Left ventricle myocardium inferior (tissue), 1 donor: ENCODE measurements at regions not wholly inside any gene's neighbourhood (a gene's known extent, or its start where the extent isn't known, plus 50 kb on each side); places are given as distances from the start of the nearest gene placed in this dataset.
"Not testable (repeated sequence)": the region's sequence is repeated elsewhere in the genome, so short reads cannot be mapped to it uniquely, and the experiment has no call there.

Experiments used
- DNase-seq: peaks from one replicate; pipeline ENCODE4 v3.0.0-alpha.2; 2020
- H3K27ac ChIP-seq: fragments of 200-600 bp; replicated peaks from 2 replicates; pipeline ENCODE4 v1.8.0; 2021
- H3K27me3 ChIP-seq: fragments of 200-600 bp; 2 replicates; pipeline ENCODE4 v1.8.0; 2021; ENCODE audit warnings: low read depth
- H3K36me3 ChIP-seq: fragments of 200-600 bp; 2 replicates; pipeline ENCODE4 v1.8.0; 2021
- H3K4me1 ChIP-seq: fragments of 200-600 bp; 2 replicates; pipeline ENCODE4 v1.8.0; 2021
- H3K4me3 ChIP-seq: fragments of 200-600 bp; 2 replicates; pipeline ENCODE4 v1.8.0; 2021; ENCODE audit warnings: mild to moderate bottlenecking, moderate library complexity
- H3K9me3 ChIP-seq: fragments of 200-600 bp; replicated peaks from 2 replicates; pipeline ENCODE4 v1.8.0; 2021
- intact Hi-C: fragments of 100-400 bp; cut with micrococcal nuclease; formaldehyde crosslinking; loops from one replicate; pipeline ENCODE4 v1.11.0; 2022
- TF ChIP-seq, protein P1 (sequence below): fragments of 200-600 bp; IDR thresholded peaks from 2 replicates; pipeline ENCODE4 v1.8.0; 2021; ENCODE audit warnings: antibody characterized with exemption, mild to moderate bottlenecking, borderline replicate concordance
- donor health status: DM: no; HTN: yes; CAD: no; lungs with severe emphysema.

DNA sequence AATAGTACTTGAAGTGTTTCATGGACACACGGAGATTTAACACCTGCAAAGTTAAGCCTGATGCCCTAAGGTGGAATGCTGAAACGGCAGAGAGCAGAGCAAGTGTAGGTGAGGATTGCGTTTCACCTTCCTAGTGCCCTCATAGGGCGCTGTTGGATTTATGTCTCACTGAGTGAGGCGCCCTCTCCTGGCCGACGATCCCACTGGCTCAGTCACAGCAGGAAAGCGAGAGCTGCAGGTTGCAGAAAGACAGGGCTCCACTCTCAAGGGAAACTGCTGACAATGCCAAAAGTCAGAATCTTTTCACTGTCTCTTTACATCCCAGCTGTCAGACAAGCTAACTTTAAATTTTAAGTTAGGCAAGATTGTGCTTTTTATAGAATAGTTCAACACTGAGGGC lies 127.6 kb downstream of the POTEC start:
- H3K9me3 ChIP-seq, intact Hi-C loops, H3K27me3 ChIP-seq, DNase-seq, H3K36me3 ChIP-seq, H3K27ac ChIP-seq, H3K4me1 ChIP-seq: not testable (repeated sequence)
- TF ChIP-seq, protein P1, sequence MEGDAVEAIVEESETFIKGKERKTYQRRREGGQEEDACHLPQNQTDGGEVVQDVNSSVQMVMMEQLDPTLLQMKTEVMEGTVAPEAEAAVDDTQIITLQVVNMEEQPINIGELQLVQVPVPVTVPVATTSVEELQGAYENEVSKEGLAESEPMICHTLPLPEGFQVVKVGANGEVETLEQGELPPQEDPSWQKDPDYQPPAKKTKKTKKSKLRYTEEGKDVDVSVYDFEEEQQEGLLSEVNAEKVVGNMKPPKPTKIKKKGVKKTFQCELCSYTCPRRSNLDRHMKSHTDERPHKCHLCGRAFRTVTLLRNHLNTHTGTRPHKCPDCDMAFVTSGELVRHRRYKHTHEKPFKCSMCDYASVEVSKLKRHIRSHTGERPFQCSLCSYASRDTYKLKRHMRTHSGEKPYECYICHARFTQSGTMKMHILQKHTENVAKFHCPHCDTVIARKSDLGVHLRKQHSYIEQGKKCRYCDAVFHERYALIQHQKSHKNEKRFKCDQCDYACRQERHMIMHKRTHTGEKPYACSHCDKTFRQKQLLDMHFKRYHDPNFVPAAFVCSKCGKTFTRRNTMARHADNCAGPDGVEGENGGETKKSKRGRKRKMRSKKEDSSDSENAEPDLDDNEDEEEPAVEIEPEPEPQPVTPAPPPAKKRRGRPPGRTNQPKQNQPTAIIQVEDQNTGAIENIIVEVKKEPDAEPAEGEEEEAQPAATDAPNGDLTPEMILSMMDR: peak; percentile 49
- H3K4me3 ChIP-seq: peak overlapping the region; percentile 34

DNA sequence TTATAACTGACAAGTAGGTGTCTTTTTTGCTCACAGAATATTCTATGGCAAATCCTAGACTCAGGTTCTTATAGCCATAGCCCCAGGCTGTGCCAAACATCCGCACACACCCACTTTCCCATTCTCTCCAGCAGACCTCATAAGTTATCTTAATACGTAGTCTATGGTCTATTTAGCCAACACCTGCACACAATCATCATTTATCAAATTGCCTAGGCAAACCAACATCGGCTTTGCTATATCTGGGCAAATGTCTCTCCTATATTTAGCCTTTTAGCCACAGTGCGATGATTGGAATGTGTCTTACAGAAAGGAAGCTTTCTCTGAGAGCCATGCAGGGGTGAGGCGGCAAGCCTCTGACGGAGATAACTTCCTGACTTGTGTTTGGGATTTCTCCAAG lies 128.0 kb downstream of the POTEC start:
- intact Hi-C loops, H3K27ac ChIP-seq, H3K27me3 ChIP-seq, H3K36me3 ChIP-seq, H3K9me3 ChIP-seq, H3K4me1 ChIP-seq, DNase-seq: not testable (repeated sequence)
- H3K4me3 ChIP-seq: peak overlapping the region; percentile 34

DNA sequence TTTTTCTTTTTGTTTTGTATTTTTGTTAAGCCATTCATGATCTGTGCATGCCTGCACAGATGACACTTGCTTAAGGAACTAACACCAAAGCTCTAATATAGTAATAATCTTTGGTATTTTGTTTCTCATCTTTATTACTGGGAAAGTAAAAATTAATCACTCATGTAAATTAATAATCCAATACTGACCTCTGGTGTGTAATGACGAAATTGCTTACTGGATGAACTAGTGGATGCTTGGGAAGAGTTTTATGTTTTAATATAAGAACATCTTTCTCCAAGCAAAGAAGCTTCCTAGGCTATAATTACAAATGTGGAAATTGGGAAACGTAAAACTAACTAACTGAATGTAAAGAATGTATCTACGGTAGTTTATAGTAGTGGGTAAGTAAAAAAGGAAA lies 147.9 kb downstream of the POTEC start:
- TF ChIP-seq, protein P1: peak; percentile 50
- intact Hi-C loops, H3K4me1 ChIP-seq, H3K9me3 ChIP-seq, DNase-seq, H3K27me3 ChIP-seq, H3K27ac ChIP-seq, H3K4me3 ChIP-seq, H3K36me3 ChIP-seq: not testable (repeated sequence)

DNA sequence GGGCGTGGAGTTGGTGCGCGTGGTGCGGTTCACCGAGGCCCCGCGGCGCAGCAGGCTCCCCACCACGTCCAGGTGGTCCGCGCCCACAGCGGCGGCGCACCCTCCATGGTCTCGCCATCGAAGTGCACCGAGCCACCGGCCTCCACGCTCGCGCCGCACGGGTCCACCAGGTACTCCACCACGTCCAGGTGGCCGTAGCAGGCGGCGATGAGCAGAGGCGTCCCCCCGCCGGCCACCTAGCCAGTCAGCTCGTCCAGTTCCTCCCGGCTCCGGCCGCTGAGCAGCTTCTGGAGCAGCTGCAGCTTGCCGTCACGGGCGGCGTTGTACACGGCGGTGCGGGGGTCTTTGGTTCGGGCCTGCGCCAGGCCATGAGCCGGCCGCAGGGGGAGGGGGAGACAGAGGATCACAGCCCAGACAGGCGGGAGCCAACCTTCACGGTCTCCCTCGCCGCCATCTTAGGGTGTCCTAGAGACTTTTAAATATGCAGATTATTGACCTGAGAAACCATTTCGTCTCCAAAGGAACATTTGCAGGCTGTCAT lies 149.8 kb downstream of the POTEC start:
- H3K4me1 ChIP-seq, DNase-seq, H3K27ac ChIP-seq, H3K36me3 ChIP-seq, H3K27me3 ChIP-seq, H3K9me3 ChIP-seq, intact Hi-C loops, H3K4me3 ChIP-seq: not testable (repeated sequence)

DNA sequence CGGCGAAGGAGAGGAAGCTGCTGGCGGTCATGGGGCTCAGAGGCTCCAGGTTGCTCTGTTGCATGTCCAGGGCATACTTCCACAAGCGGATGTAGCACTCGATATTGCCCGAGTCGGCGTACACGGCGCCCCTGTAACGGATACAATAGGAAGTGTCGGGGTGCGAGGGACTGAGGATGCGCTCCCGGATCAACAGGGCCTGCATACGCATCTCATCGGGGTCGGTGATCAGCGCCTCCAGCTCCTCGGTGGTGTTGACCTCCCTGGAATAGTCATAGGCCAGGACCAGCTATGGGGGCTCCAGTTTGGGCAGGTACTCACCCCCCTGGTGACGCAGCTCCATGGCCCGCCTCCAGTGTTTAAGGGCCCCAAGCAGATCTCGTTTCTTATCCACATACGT lies 150.8 kb downstream of the POTEC start:
- DNase-seq, H3K9me3 ChIP-seq, H3K36me3 ChIP-seq, H3K4me1 ChIP-seq, intact Hi-C loops, H3K4me3 ChIP-seq, H3K27me3 ChIP-seq, H3K27ac ChIP-seq: not testable (repeated sequence)

DNA sequence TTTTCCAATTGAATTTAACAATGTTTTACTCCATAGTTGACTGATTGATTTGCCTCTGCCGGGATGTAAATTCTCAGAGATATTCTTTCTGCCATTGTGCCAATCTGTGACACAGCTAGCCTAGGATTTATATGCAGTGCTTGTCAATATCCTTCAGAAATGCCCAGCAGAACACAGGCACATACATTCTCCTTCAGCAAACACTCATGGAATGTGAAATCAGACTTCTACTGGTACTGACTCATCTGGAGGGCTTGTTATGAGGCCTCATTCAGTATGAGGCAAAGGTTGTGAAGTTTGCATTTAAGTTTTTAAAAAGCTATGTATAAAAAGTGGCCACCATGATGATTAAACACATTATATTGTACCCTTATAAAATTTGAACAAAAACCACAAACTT lies 158.4 kb downstream of the POTEC start:
- intact Hi-C loops, H3K27me3 ChIP-seq, H3K4me1 ChIP-seq, H3K27ac ChIP-seq, DNase-seq, H3K9me3 ChIP-seq, H3K4me3 ChIP-seq, H3K36me3 ChIP-seq: not testable (repeated sequence)

DNA sequence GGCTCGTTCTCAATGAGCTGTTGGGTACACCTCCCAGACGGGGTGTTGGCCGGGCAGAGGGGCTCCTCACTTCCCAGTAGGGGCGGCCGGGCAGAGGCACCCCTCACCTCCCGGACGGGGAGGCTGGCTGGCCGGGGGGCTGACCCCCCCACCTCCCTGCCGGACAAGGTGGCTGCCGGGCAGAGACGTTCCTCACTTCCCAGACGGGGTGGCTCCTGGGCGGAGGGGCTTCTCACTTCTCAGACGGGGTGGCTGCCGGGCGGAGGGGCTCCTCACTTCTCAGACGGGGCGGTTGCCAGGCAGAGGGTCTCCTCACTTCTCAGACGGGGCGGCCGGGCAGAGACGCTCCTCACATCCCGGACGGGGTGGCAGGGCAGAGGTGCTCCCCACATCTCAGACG lies 160.7 kb downstream of the POTEC start:
- H3K4me3 ChIP-seq, H3K9me3 ChIP-seq, intact Hi-C loops, H3K27me3 ChIP-seq, H3K4me1 ChIP-seq, H3K36me3 ChIP-seq, H3K27ac ChIP-seq, DNase-seq: not testable (repeated sequence)

DNA sequence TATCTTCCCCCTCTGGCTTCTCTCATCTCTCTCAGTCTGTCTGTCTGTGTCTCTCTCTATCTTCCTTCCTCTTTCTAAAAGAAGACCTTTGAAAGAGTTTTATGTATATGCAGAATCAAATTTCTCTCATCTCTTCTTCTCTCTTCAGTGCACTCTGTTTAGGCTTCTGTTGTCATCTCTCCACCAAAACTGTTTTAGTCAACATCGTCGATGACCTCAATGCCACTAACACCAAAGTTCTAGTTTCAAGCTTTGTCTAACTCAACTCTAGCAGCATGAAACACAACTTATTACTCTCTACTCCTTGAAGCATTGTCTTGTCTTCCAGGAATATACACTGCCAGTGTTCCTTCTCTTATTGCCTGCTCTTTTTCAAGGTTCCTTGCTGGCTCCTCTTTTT lies 163.9 kb downstream of the POTEC start:
- H3K27me3 ChIP-seq, DNase-seq, H3K4me3 ChIP-seq, H3K4me1 ChIP-seq, intact Hi-C loops, H3K27ac ChIP-seq, H3K9me3 ChIP-seq, H3K36me3 ChIP-seq: not testable (repeated sequence)

DNA sequence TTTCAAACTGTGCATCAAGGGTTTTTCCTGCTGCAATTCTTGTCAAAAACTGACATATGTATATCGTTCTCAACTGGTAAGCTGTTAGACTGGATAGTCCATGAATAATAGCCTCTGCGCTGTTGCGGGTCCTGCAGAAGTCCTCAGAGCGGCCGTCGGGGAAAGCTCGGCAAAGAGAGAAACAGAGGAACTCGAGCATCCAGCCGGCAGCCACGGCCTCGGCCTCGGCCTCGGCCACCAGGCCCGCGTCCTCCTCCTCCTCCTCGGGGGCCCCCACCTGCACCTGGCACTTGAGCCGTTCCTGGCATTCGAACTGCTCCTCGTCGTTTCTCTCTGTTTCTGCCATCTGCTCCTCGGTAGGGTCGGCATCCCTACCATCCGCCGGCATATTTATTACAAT lies 165.0 kb downstream of the POTEC start:
- H3K27me3 ChIP-seq, H3K4me3 ChIP-seq, H3K27ac ChIP-seq, H3K36me3 ChIP-seq, H3K4me1 ChIP-seq, DNase-seq, intact Hi-C loops, H3K9me3 ChIP-seq: not testable (repeated sequence)

DNA sequence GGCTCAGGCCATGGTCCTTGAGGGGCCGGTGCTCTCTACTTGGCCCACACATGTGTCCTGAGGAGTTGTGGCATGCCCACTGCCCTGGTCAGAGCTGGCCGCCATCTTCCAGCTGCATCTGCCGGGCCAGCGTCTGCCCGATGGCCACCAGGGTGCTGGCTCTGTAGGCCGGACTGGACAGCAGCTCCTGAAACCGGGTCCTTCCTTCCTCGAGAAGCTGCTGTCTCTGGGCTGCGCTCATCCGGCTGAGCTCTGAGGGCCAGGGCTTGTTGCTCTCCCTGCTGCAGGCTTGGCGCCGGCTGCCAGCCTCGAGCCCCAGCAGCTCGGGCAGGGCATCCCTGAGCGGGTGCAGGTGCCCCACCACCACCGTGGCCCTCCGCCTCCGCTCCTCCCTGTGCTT lies 182.1 kb downstream of the POTEC start:
- H3K9me3 ChIP-seq, H3K36me3 ChIP-seq, H3K4me1 ChIP-seq, H3K27ac ChIP-seq, H3K27me3 ChIP-seq, H3K4me3 ChIP-seq, DNase-seq, intact Hi-C loops: not testable (repeated sequence)

DNA sequence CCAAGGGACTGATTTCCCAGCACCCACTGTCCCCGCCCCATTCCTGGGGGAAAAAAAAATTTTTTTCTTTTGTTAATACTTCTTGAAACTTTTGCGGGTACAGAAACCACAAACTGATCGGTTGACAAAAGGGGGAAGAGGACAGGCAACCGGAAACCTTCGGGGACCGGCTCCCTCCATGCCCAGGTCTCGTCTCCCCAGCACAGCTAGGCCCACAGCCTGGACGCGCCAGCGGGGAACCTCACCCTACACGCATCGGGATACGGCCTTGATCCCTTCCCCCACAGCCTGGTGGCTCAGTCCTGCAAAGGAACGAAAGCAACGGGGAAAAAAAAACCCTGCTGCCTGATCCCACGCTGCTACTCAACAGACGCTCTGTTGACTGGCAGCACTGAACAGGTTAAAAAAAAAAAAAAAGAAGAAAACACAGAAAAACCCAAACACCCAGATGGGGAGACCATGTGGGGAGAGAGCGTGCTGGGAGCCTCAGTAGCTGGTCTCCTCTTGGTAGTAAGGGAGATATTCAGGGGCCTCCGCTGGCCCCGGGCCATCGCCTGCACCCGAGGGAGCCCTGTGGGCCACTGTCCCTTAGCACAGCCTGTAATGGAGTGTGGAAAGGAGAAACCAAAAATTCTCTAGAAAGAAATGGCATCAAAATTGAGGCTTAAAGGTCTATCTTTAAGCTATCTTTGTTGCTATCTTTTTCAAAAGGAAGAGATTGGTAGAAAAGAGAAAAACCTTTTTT lies 185.7 kb downstream of the POTEC start:
- H3K27me3 ChIP-seq, H3K27ac ChIP-seq, H3K4me1 ChIP-seq, H3K36me3 ChIP-seq, DNase-seq, intact Hi-C loops, H3K9me3 ChIP-seq, H3K4me3 ChIP-seq: not testable (repeated sequence)

DNA sequence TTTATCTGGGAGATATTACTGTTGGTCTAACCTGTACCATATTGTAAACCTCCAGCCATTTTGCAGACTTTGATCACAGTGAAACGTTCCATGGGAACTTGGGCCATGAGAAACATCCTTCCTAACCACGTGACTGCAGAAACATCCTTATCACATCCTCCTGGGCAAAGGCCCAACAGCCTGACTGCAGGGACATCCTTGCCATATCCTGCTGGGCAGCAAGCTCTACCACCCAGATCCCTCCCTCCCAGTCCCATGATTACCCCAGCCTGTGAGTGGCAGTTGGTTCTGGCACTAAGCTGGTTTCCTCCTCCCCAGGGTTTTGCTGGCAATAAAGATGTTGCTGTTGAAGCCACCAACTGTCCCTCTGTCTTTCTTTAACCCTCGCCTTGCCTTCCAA lies 201.2 kb downstream of the POTEC start:
- H3K27ac ChIP-seq, intact Hi-C loops: not testable (repeated sequence)

More for the DNA sequence above, 201.2 kb downstream of the POTEC start:
- not testable (repeated sequence) for H3K4me1 ChIP-seq, DNase-seq, H3K27me3 ChIP-seq, H3K4me3 ChIP-seq, H3K36me3 ChIP-seq, H3K9me3 ChIP-seq
